ENCODE measurements at regions not wholly inside any gene's neighbourhood (a gene's known extent, or its start where the extent isn't known, plus 50 kb on each side); places are given as distances from the start of the nearest gene placed in this dataset.
A peak's percentile ranks its signal among the peaks of the same experiment; 100 is the strongest.
"Not testable (repeated sequence)": the region's sequence is repeated elsewhere in the genome, so short reads cannot be mapped to it uniquely, and the experiment has no call there.

- no peaks in the 10 kb centered on the region for H3K27me3 Mint-ChIP-seq (ENCODE audit: low read depth)
- H3K9me3 Mint-ChIP-seq, result no peaks in the 10 kb centered on the region
- no peak for TF ChIP-seq CTCF (conservative IDR thresholded peaks at IDR 0.05)
- no peak for DNase-seq (ENCODE audit: low read depth, low spot score)
- peaks cover 14% of the 10 kb centered on the region for H3K4me1 Mint-ChIP-seq
- H3K4me3 Mint-ChIP-seq, result no peak overlapping the region
- H3K27ac Mint-ChIP-seq (ENCODE audit: unreplicated experiment), result no peak overlapping the region
- H3K36me3 Mint-ChIP-seq (ENCODE audit: low read depth), result no peaks in the 10 kb centered on the region
Measured at GRCh38 chr9:20242510-20243189, 379.6 kb downstream of the MLLT3 start.

- Mint-ChIP-seq H3K27me3 (ENCODE audit: low read depth) (no peaks in the 10 kb centered on the region), H3K36me3 (ENCODE audit: low read depth) (no peaks in the 10 kb centered on the region), H3K4me1 (peaks cover 14% of the 10 kb centered on the region), H3K9me3 (peaks cover 2% of the 10 kb centered on the region), H3K27ac (ENCODE audit: unreplicated experiment) (peak overlapping the region; percentile 86), H3K4me3 (no peak overlapping the region)
- no peak for TF ChIP-seq CTCF (conservative IDR thresholded peaks at IDR 0.05)
- DNase-seq (ENCODE audit: low read depth, low spot score), result no peak
Measured at GRCh38 chr9:20240498-20240897, 381.8 kb downstream of the MLLT3 start.

- Mint-ChIP-seq H3K4me3 (no peak overlapping the region), H3K4me1 (peaks cover 9% of the 10 kb centered on the region), H3K27ac (ENCODE audit: unreplicated experiment) (no peak overlapping the region), H3K9me3 (peaks cover 2% of the 10 kb centered on the region), H3K36me3 (ENCODE audit: low read depth) (peaks cover 4% of the 10 kb centered on the region), H3K27me3 (ENCODE audit: low read depth) (no peaks in the 10 kb centered on the region)
- DNase-seq (ENCODE audit: low read depth, low spot score), result no peak
- no peak for TF ChIP-seq CTCF (conservative IDR thresholded peaks at IDR 0.05)
Measured at GRCh38 chr9:20238921-20239320, 383.4 kb downstream of the MLLT3 start.

- H3K36me3 Mint-ChIP-seq (ENCODE audit: low read depth), result peaks cover 4% of the 10 kb centered on the region
- no peak overlapping the region for H3K27ac Mint-ChIP-seq (ENCODE audit: unreplicated experiment)
- no peak for DNase-seq (ENCODE audit: low read depth, low spot score)
- peaks cover 2% of the 10 kb centered on the region for H3K4me1 Mint-ChIP-seq
- H3K4me3 Mint-ChIP-seq, result no peak overlapping the region
- peaks cover 2% of the 10 kb centered on the region for H3K9me3 Mint-ChIP-seq
- no peaks in the 10 kb centered on the region for H3K27me3 Mint-ChIP-seq (ENCODE audit: low read depth)
- no peak for TF ChIP-seq CTCF (conservative IDR thresholded peaks at IDR 0.05)
Measured at GRCh38 chr9:20237686-20238085, 384.6 kb downstream of the MLLT3 start.

- Mint-ChIP-seq H3K36me3 (ENCODE audit: low read depth) (peaks cover 4% of the 10 kb centered on the region), H3K4me3 (no peak overlapping the region), H3K27me3 (ENCODE audit: low read depth) (no peaks in the 10 kb centered on the region), H3K27ac (ENCODE audit: unreplicated experiment) (no peak overlapping the region), H3K9me3 (peaks cover 2% of the 10 kb centered on the region), H3K4me1 (no peaks in the 10 kb centered on the region)
- TF ChIP-seq CTCF (conservative IDR thresholded peaks at IDR 0.05), result no peak
- DNase-seq (ENCODE audit: low read depth, low spot score), result no peak
Measured at GRCh38 chr9:20236676-20237075, 385.6 kb downstream of the MLLT3 start.

GRCh38 chr9:20235206-20235605 lies 387.1 kb downstream of the MLLT3 start:
- H3K27ac Mint-ChIP-seq (ENCODE audit: unreplicated experiment); H3K4me3 Mint-ChIP-seq; H3K4me1 Mint-ChIP-seq; H3K9me3 Mint-ChIP-seq; H3K27me3 Mint-ChIP-seq (ENCODE audit: low read depth); DNase-seq (ENCODE audit: low read depth, low spot score); H3K36me3 Mint-ChIP-seq (ENCODE audit: low read depth): not testable (repeated sequence)
